H1 (cell line): ENCODE measurements at regions not wholly inside any gene's neighbourhood (a gene's known extent, or its start where the extent isn't known, plus 50 kb on each side); places are given as distances from the start of the nearest gene placed in this dataset.

ENCODE experiments used
- CTCF ChIA-PET: fragments of 300-600 bp; sonication (Branson Sonifier 250); formaldehyde crosslinking; loops from one replicate; lab custom pipeline; 2021; ENCODE audit not compliant: partially characterized antibody; lab: Charles Lee
- POLR2A ChIA-PET: fragments of 300-600 bp; sonication (Branson Sonifier 250); formaldehyde crosslinking; loops from one replicate; lab custom pipeline; 2021; ENCODE audit warnings: inconsistent platforms; ENCODE audit not compliant: partially characterized antibody; lab: Charles Lee
- DNase-seq, 2 experiments: peaks; one replicate each; pipeline versions ENCODE4 v3.0.0 to v3.0.0-alpha.2; 2010 to 2022; ENCODE audit warnings: low spot score in 2 of 2, low read depth in 1 of 2, mixed read lengths in 1 of 2
- FAIRE-seq: peaks from 2 replicates; lab custom pipeline; 2011; peaks lifted over from hg19 to GRCh38; lab: Jason Lieb, UNC
- H2AFZ ChIP-seq: 2 replicates; pipeline ENCODE4 v1.8.1; 2012; ENCODE audit warnings: low read length, inconsistent platforms
- H2AK5ac ChIP-seq: 2 replicates; pipeline ENCODE4 v1.6.1; 2013; ENCODE audit warnings: low read depth, low read length
- H2BK120ac ChIP-seq: replicated peaks from 2 replicates; pipeline ENCODE3; 2013; ENCODE audit warnings: low read depth, low read length, inconsistent platforms
- H2BK12ac ChIP-seq: 2 replicates; pipeline ENCODE4 v1.6.1; 2013; ENCODE audit warnings: low read depth, low read length
- H2BK15ac ChIP-seq: 2 replicates; pipeline ENCODE4 v1.6.1; 2013; ENCODE audit warnings: low read length
- H2BK20ac ChIP-seq: 2 replicates; pipeline ENCODE4 v1.6.1; 2013; ENCODE audit warnings: low read length
- H2BK5ac ChIP-seq: 2 replicates; pipeline ENCODE4 v1.6.1; 2013; ENCODE audit warnings: low read depth, low read length
- H3K14ac ChIP-seq: 2 replicates; pipeline ENCODE4 v1.6.1; 2013; ENCODE audit warnings: inconsistent platforms; ENCODE audit not compliant: insufficient read length
- H3K18ac ChIP-seq: 2 replicates; pipeline ENCODE4 v1.6.1; 2013; ENCODE audit warnings: low read length; ENCODE audit errors: extremely low read depth
- H3K23ac ChIP-seq: 2 replicates; pipeline ENCODE4 v1.6.1; 2013; ENCODE audit warnings: inconsistent platforms; ENCODE audit not compliant: insufficient read length
- H3K23me2 ChIP-seq: 2 replicates; pipeline ENCODE4 v1.6.1; 2013; ENCODE audit warnings: low read depth, low read length
- H3K27ac ChIP-seq: 2 replicates; pipeline ENCODE4 v1.6.1; 2011; ENCODE audit warnings: low read depth, low read length, inconsistent platforms
- H3K27me3 ChIP-seq, 4 experiments: replicated peaks in 1 of 4; 1 replicate in 1 of 4; 2 replicates in 3 of 4; pipeline versions ENCODE4 v1.6.1 to v1.8.1; 2011 to 2013; ENCODE audit warnings: low read length in 3 of 4, mild to moderate bottlenecking in 3 of 4, inconsistent platforms in 2 of 4, mixed read lengths in 2 of 4, moderate library complexity in 1 of 4; ENCODE audit not compliant: control insufficient read depth in 3 of 4, insufficient read depth in 3 of 4; ENCODE audit errors: extremely low read depth in 1 of 4
- H3K36me3 ChIP-seq, 4 experiments: 2 replicates each; pipeline versions ENCODE4 v1.6.1 to v1.8.1; 2011 to 2013; ENCODE audit warnings: mild to moderate bottlenecking in 4 of 4, low read length in 3 of 4, moderate library complexity in 2 of 4, control low read depth in 1 of 4, inconsistent platforms in 1 of 4; ENCODE audit not compliant: insufficient read depth in 4 of 4, control insufficient read depth in 2 of 4
- H3K4ac ChIP-seq: replicated peaks from 2 replicates; pipeline ENCODE3; 2013; ENCODE audit warnings: low read length, low read depth, mixed read lengths, inconsistent platforms; ENCODE audit not compliant: insufficient read length
- H3K4me1 ChIP-seq, 4 experiments: replicated peaks in 1 of 4; 1 replicate in 1 of 4; 2 replicates in 3 of 4; pipeline versions ENCODE4 v1.6.1 to v1.8.1; 2011 to 2013; ENCODE audit warnings: low read length in 3 of 4, inconsistent platforms in 2 of 4, mixed read lengths in 1 of 4; ENCODE audit not compliant: insufficient read depth in 4 of 4, control insufficient read depth in 3 of 4
- H3K4me2 ChIP-seq, 2 experiments: 2 replicates each; pipeline versions ENCODE4 v1.6.1 to v1.8.1; 2011 to 2013; ENCODE audit warnings: low read depth in 2 of 2, low read length in 2 of 2, control low read depth in 1 of 2, inconsistent platforms in 1 of 2, mild to moderate bottlenecking in 1 of 2; ENCODE audit not compliant: insufficient read depth in 1 of 2
- H3K4me3 ChIP-seq, 4 experiments: fragments of 200-600, 300-600 bp in 1 of 4; sonication (generic), shearing (Covaris generic), sonication (Bioruptor Twin) in 1 of 4; 2 replicates each; pipeline versions ENCODE4 v1.5.1 to v1.8.1; 2011 to 2016; ENCODE audit warnings: low read length in 4 of 4, low read depth in 3 of 4, control low read depth in 2 of 4, inconsistent platforms in 2 of 4, mild to moderate bottlenecking in 2 of 4, mixed read lengths in 1 of 4, moderate library complexity in 1 of 4; ENCODE audit not compliant: insufficient read depth in 2 of 4; ENCODE audit errors: extremely low read depth in 1 of 4
- H3K56ac ChIP-seq: replicated peaks from 2 replicates; pipeline ENCODE3; 2013; ENCODE audit warnings: low read depth, mild to moderate bottlenecking, mixed read lengths, low read length, inconsistent platforms; ENCODE audit not compliant: insufficient read length
- H3K79me1 ChIP-seq: 2 replicates; pipeline ENCODE4 v1.6.1; 2013; ENCODE audit warnings: low read depth, low read length, control low read depth
- H3K79me2 ChIP-seq, 2 experiments: 2 replicates each; pipeline versions ENCODE4 v1.6.1 to v1.8.1; 2012 to 2013; ENCODE audit warnings: low read length in 2 of 2, mild to moderate bottlenecking in 2 of 2, inconsistent platforms in 1 of 2; ENCODE audit not compliant: insufficient read depth in 2 of 2, control insufficient read depth in 1 of 2
- H3K9ac ChIP-seq, 4 experiments: replicated peaks in 1 of 4; 1 replicate in 1 of 4; 2 replicates in 3 of 4; pipeline versions ENCODE4 v1.6.1 to v1.8.1; 2011 to 2013; ENCODE audit warnings: low read depth in 3 of 4, low read length in 3 of 4, control low read depth in 2 of 4, mild to moderate bottlenecking in 2 of 4, moderate library complexity in 2 of 4, inconsistent platforms in 1 of 4; ENCODE audit errors: extremely low read depth in 1 of 4
- H3K9me3 ChIP-seq, 2 experiments: 2 replicates each; pipeline versions ENCODE4 v1.6.1 to v1.8.1; 2012 to 2013; ENCODE audit warnings: mild to moderate bottlenecking in 2 of 2, moderate library complexity in 2 of 2, control low read depth in 1 of 2, inconsistent platforms in 1 of 2, low read depth in 1 of 2, low read length in 1 of 2, mixed read lengths in 1 of 2; ENCODE audit not compliant: insufficient read depth in 2 of 2
- H4K20me1 ChIP-seq, 2 experiments: replicated peaks in 1 of 2; 2 replicates each; pipeline versions ENCODE3 to v1.8.1; 2011 to 2013; ENCODE audit warnings: inconsistent platforms in 2 of 2, low read length in 2 of 2, mild to moderate bottlenecking in 1 of 2; ENCODE audit not compliant: insufficient read depth in 2 of 2, control insufficient read depth in 1 of 2
- H4K5ac ChIP-seq: 2 replicates; pipeline ENCODE4 v1.6.1; 2013; ENCODE audit warnings: low read length, low read depth, mixed read lengths, inconsistent platforms; ENCODE audit not compliant: insufficient read length
- H4K8ac ChIP-seq: 2 replicates; pipeline ENCODE4 v1.8.0; 2013; ENCODE audit warnings: mild to moderate bottlenecking, moderate library complexity, low read length, inconsistent platforms; ENCODE audit not compliant: insufficient read depth; ENCODE audit errors: extremely low read depth
- H4K91ac ChIP-seq: replicated peaks from 2 replicates; pipeline ENCODE3; 2013; ENCODE audit warnings: low read length, mixed read lengths, inconsistent platforms; ENCODE audit not compliant: insufficient read length
- CTCF ChIP-seq, 3 experiments: IDR thresholded peaks; 1 replicate in 2 of 3; 2 replicates in 1 of 3; pipeline versions ENCODE4 v1.5.1 to v1.6.1; 2011; ENCODE audit warnings: low read length in 3 of 3, mild to moderate bottlenecking in 3 of 3, inconsistent platforms in 2 of 3, low read depth in 1 of 3, moderate library complexity in 1 of 3; ENCODE audit not compliant: insufficient read depth in 1 of 3; ENCODE audit errors: control extremely low read depth in 1 of 3
- SUZ12 ChIP-seq: fragments of 200-600 bp; sonication (generic); IDR thresholded peaks from 2 replicates; pipeline ENCODE4 v1.6.1; 2012; ENCODE audit warnings: mild to moderate bottlenecking, inconsistent platforms, low read length, moderate library complexity, mixed read lengths

GRCh38 chr11:128105511-128105910, 481.8 kb downstream of the ETS1 start:
- no peak overlapping the region for H3K56ac ChIP-seq
- CTCF ChIA-PET, result no interaction called here
- H3K23me2 ChIP-seq, result no peaks in the 10 kb centered on the region
- H2BK12ac ChIP-seq, result no peak overlapping the region
- no peaks in the 10 kb centered on the region for H3K36me3 ChIP-seq
- H3K18ac ChIP-seq, result no peak overlapping the region
- no peak overlapping the region for H2BK20ac ChIP-seq
- H3K14ac ChIP-seq, result no peak overlapping the region
- H4K8ac ChIP-seq, result no peak overlapping the region
- H3K79me2 ChIP-seq, result no peaks in the 10 kb centered on the region
- POLR2A ChIA-PET, result no interaction called here
- no peak overlapping the region for H3K9ac ChIP-seq
- no peak overlapping the region for H3K4me2 ChIP-seq
- TF ChIP-seq CTCF (IDR thresholded peaks at IDR 0.05; ENCODE audit: control extremely low read depth in 1 of 3, insufficient read depth in 1 of 3, low read depth in 1 of 3, low read length in 3 of 3) (no peak), SUZ12 (no peak)
- H2BK120ac ChIP-seq, result no peak overlapping the region
- no peak overlapping the region for H4K91ac ChIP-seq
- no peak overlapping the region for H3K27ac ChIP-seq
- H4K5ac ChIP-seq, result no peak overlapping the region
- peak overlapping the region; percentile 24; the same call in 1 of the 2 replicates for H2AFZ ChIP-seq
- no peaks in the 10 kb centered on the region for H3K79me1 ChIP-seq
- H3K27me3 ChIP-seq, result no peaks in the 10 kb centered on the region
- DNase-seq, result no peak
- H2BK15ac ChIP-seq, result no peak overlapping the region
- H3K4me1 ChIP-seq, result no peaks in the 10 kb centered on the region; a peak in 1 of 7 replicates
- FAIRE-seq, result no peak
- no peaks in the 10 kb centered on the region for H4K20me1 ChIP-seq
- H2BK5ac ChIP-seq, result no peak overlapping the region
- no peak overlapping the region for H3K4me3 ChIP-seq
- H2AK5ac ChIP-seq, result no peak overlapping the region
- no peak overlapping the region for H3K23ac ChIP-seq
- no peaks in the 10 kb centered on the region for H3K9me3 ChIP-seq
- H3K4ac ChIP-seq, result no peak overlapping the region
